Left ventricle myocardium inferior (tissue), 1 donor: ENCODE measurements at regions not wholly inside any gene's neighbourhood (a gene's known extent, or its start where the extent isn't known, plus 50 kb on each side); places are given as distances from the start of the nearest gene placed in this dataset.

Source experiments
- DNase-seq: peaks from one replicate; pipeline ENCODE4 v3.0.0-alpha.2; 2020
- H3K27ac ChIP-seq: fragments of 200-600 bp; replicated peaks from 2 replicates; pipeline ENCODE4 v1.8.0; 2021
- H3K27me3 ChIP-seq: fragments of 200-600 bp; 2 replicates; pipeline ENCODE4 v1.8.0; 2021; ENCODE audit warnings: low read depth
- H3K36me3 ChIP-seq: fragments of 200-600 bp; 2 replicates; pipeline ENCODE4 v1.8.0; 2021
- H3K4me1 ChIP-seq: fragments of 200-600 bp; 2 replicates; pipeline ENCODE4 v1.8.0; 2021
- H3K4me3 ChIP-seq: fragments of 200-600 bp; 2 replicates; pipeline ENCODE4 v1.8.0; 2021; ENCODE audit warnings: mild to moderate bottlenecking, moderate library complexity
- H3K9me3 ChIP-seq: fragments of 200-600 bp; replicated peaks from 2 replicates; pipeline ENCODE4 v1.8.0; 2021
- intact Hi-C: fragments of 100-400 bp; cut with micrococcal nuclease; formaldehyde crosslinking; loops from one replicate; pipeline ENCODE4 v1.11.0; 2022
- TF ChIP-seq, protein P1 (sequence below): fragments of 200-600 bp; IDR thresholded peaks from 2 replicates; pipeline ENCODE4 v1.8.0; 2021; ENCODE audit warnings: antibody characterized with exemption, mild to moderate bottlenecking, borderline replicate concordance
- donor health status: DM: no; HTN: yes; CAD: no; lungs with severe emphysema.

DNA sequence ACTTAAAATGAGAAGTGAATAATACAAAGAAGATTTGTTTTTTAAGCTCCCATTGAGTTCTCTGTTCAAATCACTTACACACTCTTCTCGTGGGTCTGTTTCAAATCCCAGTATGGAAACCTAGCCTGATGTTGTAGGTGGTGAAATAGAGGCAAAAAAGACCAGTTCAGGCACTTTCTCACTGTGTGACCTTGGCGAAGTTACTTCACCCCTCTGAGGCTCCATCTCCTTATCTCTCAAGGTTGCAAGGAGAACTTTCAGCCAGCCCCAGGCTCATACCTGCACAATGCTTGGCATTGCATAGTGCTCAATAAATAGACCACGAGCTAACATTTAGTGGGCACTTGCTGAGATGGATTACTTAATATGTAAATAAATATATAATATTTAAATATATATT is 90.1 kb downstream of the PRLHR start:
- Histone ChIP-seq H3K27ac (no peak overlapping the region), H3K27me3 (peaks cover 8% of the 10 kb centered on the region), H3K9me3 (no peaks in the 10 kb centered on the region), H3K4me3 (no peak overlapping the region), H3K4me1 (no peaks in the 10 kb centered on the region), H3K36me3 (no peaks in the 10 kb centered on the region)
- no peak for DNase-seq
- intact Hi-C loops = no loop called here
- TF ChIP-seq, protein P1, sequence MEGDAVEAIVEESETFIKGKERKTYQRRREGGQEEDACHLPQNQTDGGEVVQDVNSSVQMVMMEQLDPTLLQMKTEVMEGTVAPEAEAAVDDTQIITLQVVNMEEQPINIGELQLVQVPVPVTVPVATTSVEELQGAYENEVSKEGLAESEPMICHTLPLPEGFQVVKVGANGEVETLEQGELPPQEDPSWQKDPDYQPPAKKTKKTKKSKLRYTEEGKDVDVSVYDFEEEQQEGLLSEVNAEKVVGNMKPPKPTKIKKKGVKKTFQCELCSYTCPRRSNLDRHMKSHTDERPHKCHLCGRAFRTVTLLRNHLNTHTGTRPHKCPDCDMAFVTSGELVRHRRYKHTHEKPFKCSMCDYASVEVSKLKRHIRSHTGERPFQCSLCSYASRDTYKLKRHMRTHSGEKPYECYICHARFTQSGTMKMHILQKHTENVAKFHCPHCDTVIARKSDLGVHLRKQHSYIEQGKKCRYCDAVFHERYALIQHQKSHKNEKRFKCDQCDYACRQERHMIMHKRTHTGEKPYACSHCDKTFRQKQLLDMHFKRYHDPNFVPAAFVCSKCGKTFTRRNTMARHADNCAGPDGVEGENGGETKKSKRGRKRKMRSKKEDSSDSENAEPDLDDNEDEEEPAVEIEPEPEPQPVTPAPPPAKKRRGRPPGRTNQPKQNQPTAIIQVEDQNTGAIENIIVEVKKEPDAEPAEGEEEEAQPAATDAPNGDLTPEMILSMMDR = no peak

DNA sequence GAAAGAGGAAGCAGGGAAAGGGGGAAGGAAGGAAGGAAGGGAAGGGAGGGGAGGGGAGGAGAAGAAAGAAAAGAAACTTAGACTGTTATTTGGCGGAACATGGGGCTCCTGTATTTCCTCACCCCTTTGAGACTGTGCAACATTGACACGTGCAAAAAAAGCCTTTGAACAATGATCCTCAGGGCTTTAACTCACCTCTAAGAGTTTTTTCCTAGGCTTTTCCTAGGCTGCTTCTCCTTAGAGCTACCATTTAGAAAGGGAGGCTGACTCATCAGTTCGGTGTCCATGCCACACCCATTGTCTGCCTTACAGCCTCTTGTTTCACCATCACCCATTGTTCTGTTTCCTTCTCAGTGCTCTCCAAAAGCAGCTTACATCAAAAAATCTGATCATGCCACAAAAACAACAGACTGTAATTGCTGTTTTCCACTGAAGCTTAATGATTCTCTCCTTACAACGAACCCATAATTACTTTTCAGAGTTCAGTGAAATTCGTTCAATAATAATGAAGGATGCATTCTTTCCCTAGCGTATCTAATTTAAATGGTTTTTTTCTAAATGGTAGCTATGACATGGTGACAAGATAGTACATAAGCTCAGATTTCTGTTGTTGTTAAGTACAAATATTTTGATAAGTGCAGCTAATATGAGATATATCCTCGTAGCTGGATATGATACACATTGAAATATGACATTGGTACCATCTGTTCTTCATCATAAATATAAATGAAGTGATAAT is 90.8 kb downstream of the PRLHR start:
- H3K4me3 ChIP-seq = no peak overlapping the region
- H3K36me3 ChIP-seq = no peaks in the 10 kb centered on the region
- no peaks in the 10 kb centered on the region for H3K4me1 ChIP-seq
- peaks cover 12% of the 10 kb centered on the region for H3K27me3 ChIP-seq
- no peaks in the 10 kb centered on the region for H3K9me3 ChIP-seq
- TF ChIP-seq, protein P1 = no peak
- intact Hi-C loops = no loop called here
- no peak overlapping the region for H3K27ac ChIP-seq
- DNase-seq = no peak

DNA sequence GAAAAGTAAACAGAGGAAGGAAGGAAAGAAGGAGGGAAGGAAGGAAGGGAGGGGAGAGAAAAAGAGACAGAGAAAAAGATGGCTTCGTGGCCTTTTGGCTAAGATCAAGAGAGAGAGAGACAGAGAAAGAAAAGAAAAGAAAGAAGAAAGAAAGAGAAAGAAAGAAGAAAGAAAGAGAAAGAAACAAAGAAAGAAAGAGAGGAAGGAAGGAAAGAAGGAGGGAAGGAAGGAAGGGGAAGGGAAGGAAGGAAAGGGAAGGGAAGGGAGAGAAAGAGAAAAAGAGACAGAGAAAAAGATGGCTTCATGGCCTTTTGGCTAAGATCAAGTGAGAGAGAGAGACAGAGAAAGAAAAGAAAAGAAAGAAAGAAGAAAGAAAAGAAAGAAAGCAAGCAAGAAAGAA is 91.4 kb downstream of the PRLHR start:
- no peaks in the 10 kb centered on the region for H3K9me3 ChIP-seq
- no peak overlapping the region for H3K4me3 ChIP-seq
- H3K27ac ChIP-seq = no peak overlapping the region
- peaks cover 12% of the 10 kb centered on the region for H3K27me3 ChIP-seq
- intact Hi-C loops = no loop called here
- DNase-seq = no peak
- no peaks in the 10 kb centered on the region for H3K4me1 ChIP-seq
- no peaks in the 10 kb centered on the region for H3K36me3 ChIP-seq
- TF ChIP-seq, protein P1 = no peak

DNA sequence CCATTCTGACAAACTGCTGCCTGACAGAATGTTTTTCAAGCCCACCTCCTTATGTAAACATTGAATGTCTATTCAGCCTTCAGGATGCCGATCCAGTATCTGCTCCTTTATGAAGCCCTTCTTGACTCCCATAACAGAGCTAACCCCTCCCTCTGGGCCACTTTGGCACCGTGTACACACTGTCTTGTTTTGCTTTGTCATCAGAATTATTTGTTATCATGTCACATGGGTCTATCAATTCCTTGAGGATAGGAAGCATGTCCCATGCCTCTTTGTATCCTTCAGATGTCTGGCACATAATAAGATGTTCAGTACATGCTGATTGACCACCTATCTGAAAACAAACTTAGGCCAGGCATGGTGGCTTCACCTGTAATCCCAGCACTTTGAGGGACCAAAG is 92.3 kb downstream of the PRLHR start:
- no peaks in the 10 kb centered on the region for H3K36me3 ChIP-seq
- H3K27me3 ChIP-seq = peaks cover 12% of the 10 kb centered on the region
- no peak overlapping the region for H3K4me3 ChIP-seq
- H3K27ac ChIP-seq = no peak overlapping the region
- no peaks in the 10 kb centered on the region for H3K9me3 ChIP-seq
- intact Hi-C loops = no loop called here
- no peak for DNase-seq
- TF ChIP-seq, protein P1 = no peak
- no peaks in the 10 kb centered on the region for H3K4me1 ChIP-seq

DNA sequence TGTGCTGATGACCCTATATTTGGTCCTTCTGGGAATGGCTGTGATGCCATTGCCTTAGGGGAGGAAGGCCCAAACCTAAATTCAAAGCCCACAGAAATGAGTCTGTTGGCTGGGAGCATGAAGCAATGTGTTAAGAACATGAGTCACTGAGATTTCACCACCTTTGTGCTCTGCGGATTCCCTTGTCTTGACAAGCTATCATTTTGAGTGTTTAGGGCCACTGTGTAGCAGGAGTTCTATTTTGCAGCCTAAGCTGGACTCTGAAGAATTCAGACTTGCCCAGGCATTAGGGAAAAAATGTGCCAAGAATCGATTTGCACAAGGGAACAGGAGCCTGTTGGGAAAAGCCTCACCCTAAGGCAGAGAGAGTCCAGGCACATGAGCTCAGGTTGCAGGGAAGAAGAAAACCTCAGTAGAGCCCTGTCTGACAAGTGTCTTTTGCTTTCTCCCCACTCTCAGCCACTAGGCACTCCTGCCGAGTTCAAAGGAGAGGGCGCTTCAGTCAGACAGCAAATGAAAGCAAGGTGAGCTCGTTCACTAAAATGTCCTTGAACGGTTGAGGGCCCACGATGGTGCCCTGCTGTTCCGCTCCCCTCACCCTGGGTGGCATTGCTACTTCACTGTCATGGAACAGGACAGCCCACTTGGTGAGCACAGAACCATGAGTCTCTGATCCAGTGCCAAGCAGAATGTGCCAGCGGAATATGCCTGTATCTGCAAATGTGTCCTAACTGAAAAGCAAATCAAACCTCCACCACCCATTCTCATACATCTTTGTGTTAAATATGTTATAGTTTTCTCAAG is 93.6 kb downstream of the PRLHR start:
- intact Hi-C loops = no loop called here
- Histone ChIP-seq H3K36me3 (no peaks in the 10 kb centered on the region), H3K27ac (no peak overlapping the region), H3K4me1 (no peaks in the 10 kb centered on the region), H3K4me3 (no peak overlapping the region), H3K27me3 (peaks cover 20% of the 10 kb centered on the region), H3K9me3 (no peaks in the 10 kb centered on the region)
- TF ChIP-seq, protein P1 = no peak
- no peak for DNase-seq
